ENCODE measurements at regions not wholly inside any gene's neighbourhood (a gene's known extent, or its start where the extent isn't known, plus 50 kb on each side); places are given as distances from the start of the nearest gene placed in this dataset.

GRCh38 chr2:59569124-59569523, 984.3 kb downstream of the BCL11A start:
- WGBS, 2 donors = 14 to 43% methylated on average over 1 of the region's 1 CpG
- Histone ChIP-seq H3K27ac (no peak overlapping the region), H3K4me3 (no peak overlapping the region), H3K36me3 (replicated peaks in 1 of 2; ENCODE audit: insufficient read depth in 1 of 2, low read depth in 2 of 2) (no peaks in the 10 kb centered on the region), H3K27me3 (no peaks in the 10 kb centered on the region), H3K4me1 (no peaks in the 10 kb centered on the region), H3K9me3 (no peaks in the 10 kb centered on the region)
- ATAC-seq (no peak), DNase-seq (no peak)
- no peak for TF ChIP-seq POLR2A (IDR thresholded peaks at IDR 0.05)
- no peak for TF ChIP-seq CTCF (IDR thresholded peaks at IDR 0.05)
- intact Hi-C loops (cut with DNase I) = no loop called here

- WGBS, 2 donors = 14 to 23% methylated on average over 3 of the region's 3 CpGs
- no peak overlapping the region for H3K27ac ChIP-seq
Measured at GRCh38 chr2:59568461-59568860, 985.0 kb downstream of the BCL11A start.

DNA sequence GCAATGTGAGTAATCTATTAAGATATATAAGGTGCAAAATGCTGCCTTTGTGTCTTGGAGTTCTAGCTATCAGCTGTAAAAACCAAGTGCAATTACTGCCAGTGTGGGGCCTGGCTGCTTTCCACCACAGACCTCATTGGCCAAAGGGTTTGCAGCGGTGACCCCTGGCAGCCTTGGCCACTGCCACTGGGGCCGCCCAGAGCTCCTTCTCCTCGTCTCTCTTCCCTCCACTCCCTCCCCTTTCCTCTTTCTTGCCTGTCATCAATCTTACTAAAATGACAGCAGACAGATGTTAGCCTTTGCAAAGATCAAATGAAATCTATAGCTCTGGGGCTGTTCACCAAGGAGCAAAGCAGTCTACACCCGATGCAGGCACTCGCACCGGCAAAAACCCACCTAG, 986.3 kb downstream of the BCL11A start:
- 73 to 83% methylated on average over 6 of the region's 6 CpGs for whole genome bisulfite sequencing, 2 donors
- no peaks in the 10 kb centered on the region for H3K27me3 ChIP-seq
- ATAC-seq (no peak), DNase-seq (no peak)
- H3K36me3 ChIP-seq (replicated peaks in 1 of 2; ENCODE audit: insufficient read depth in 1 of 2, low read depth in 2 of 2) = no peaks in the 10 kb centered on the region
- no peaks in the 10 kb centered on the region for H3K4me1 ChIP-seq
- no peaks in the 10 kb centered on the region for H3K9me3 ChIP-seq
- no peak overlapping the region for H3K4me3 ChIP-seq
- no peak overlapping the region for H3K27ac ChIP-seq
- intact Hi-C loops (cut with DNase I) = no loop called here
- no peak for TF ChIP-seq CTCF (IDR thresholded peaks at IDR 0.05)
- TF ChIP-seq POLR2A (IDR thresholded peaks at IDR 0.05) = no peak

More at GRCh38 chr2:59568461-59568860, 985.0 kb downstream of the BCL11A start:
- Histone ChIP-seq H3K4me3 (no peak overlapping the region), H3K4me1 (no peaks in the 10 kb centered on the region), H3K36me3 (replicated peaks in 1 of 2; ENCODE audit: insufficient read depth in 1 of 2, low read depth in 2 of 2) (no peaks in the 10 kb centered on the region), H3K9me3 (no peaks in the 10 kb centered on the region), H3K27me3 (no peaks in the 10 kb centered on the region)
- no peak for TF ChIP-seq CTCF (IDR thresholded peaks at IDR 0.05)
- no peak for TF ChIP-seq POLR2A (IDR thresholded peaks at IDR 0.05)
- ATAC-seq (no peak), DNase-seq (no peak)
- intact Hi-C loops (cut with DNase I) = no loop called here

GRCh38 chr2:59566739-59567138, 986.7 kb downstream of the BCL11A start:
- 79 to 92% methylated on average over 2 of the region's 2 CpGs for WGBS, 2 donors

More at GRCh38 chr2:59566739-59567138, 986.7 kb downstream of the BCL11A start:
- Histone ChIP-seq H3K27me3 (no peaks in the 10 kb centered on the region), H3K4me1 (no peaks in the 10 kb centered on the region), H3K27ac (no peak overlapping the region), H3K4me3 (no peak overlapping the region), H3K9me3 (no peaks in the 10 kb centered on the region), H3K36me3 (replicated peaks in 1 of 2; ENCODE audit: insufficient read depth in 1 of 2, low read depth in 2 of 2) (no peaks in the 10 kb centered on the region)
- ATAC-seq (no peak), DNase-seq (no peak)
- intact Hi-C loops (cut with DNase I) = no loop called here
- no peak for TF ChIP-seq POLR2A (IDR thresholded peaks at IDR 0.05)
- TF ChIP-seq CTCF (IDR thresholded peaks at IDR 0.05) = no peak
